ENCODE measurements at regions not wholly inside any gene's neighbourhood (a gene's known extent, or its start where the extent isn't known, plus 50 kb on each side); places are given as distances from the start of the nearest gene placed in this dataset.

GRCh38 chr5:27240791-27241190 lies 202.4 kb upstream of the CDH9 start:
- TF ChIP-seq CTCF (IDR thresholded peaks at IDR 0.05) (no peak), POLR2A (IDR thresholded peaks at IDR 0.05) (no peak), POLR2AphosphoS5 (IDR thresholded peaks at IDR 0.05) (no peak)
